ENCODE measurements at regions not wholly inside any gene's neighbourhood (a gene's known extent, or its start where the extent isn't known, plus 50 kb on each side); places are given as distances from the start of the nearest gene placed in this dataset.
"Not testable (repeated sequence)": the region's sequence is repeated elsewhere in the genome, so short reads cannot be mapped to it uniquely, and the experiment has no call there.

GRCh38 chr15:36160351-36160750 is 419.1 kb upstream of the CDIN1 start:
- no peak for TF ChIP-seq CTCF (IDR thresholded peaks at IDR 0.05; ENCODE audit: extremely low read depth, missing control alignments)
- no peak for DNase-seq (ENCODE audit: low spot score)

- DNase-seq (ENCODE audit: low spot score) = no peak
- no peak for TF ChIP-seq CTCF (IDR thresholded peaks at IDR 0.05; ENCODE audit: extremely low read depth, missing control alignments)
Observed at GRCh38 chr15:36161108-36161507, 418.3 kb upstream of the CDIN1 start.

- TF ChIP-seq CTCF (IDR thresholded peaks at IDR 0.05; ENCODE audit: extremely low read depth, missing control alignments) = no peak
- no peak for DNase-seq (ENCODE audit: low spot score)
Observed at GRCh38 chr15:36161771-36162212, 417.6 kb upstream of the CDIN1 start.

- not testable (repeated sequence) for DNase-seq (ENCODE audit: low spot score)
Observed at GRCh38 chr15:36163983-36164382, 415.4 kb upstream of the CDIN1 start.

- TF ChIP-seq CTCF (IDR thresholded peaks at IDR 0.05; ENCODE audit: extremely low read depth, missing control alignments) = no peak
- no peak for DNase-seq (ENCODE audit: low spot score)
Observed at GRCh38 chr15:36172955-36173354, 406.5 kb upstream of the CDIN1 start.

- no peak for DNase-seq (ENCODE audit: low spot score)
- no peak for TF ChIP-seq CTCF (IDR thresholded peaks at IDR 0.05; ENCODE audit: extremely low read depth, missing control alignments)
Observed at GRCh38 chr15:36175186-36175740, 404.2 kb upstream of the CDIN1 start.

GRCh38 chr15:36175741-36176291 is 403.6 kb upstream of the CDIN1 start:
- TF ChIP-seq CTCF (IDR thresholded peaks at IDR 0.05; ENCODE audit: extremely low read depth, missing control alignments) = no peak

More at GRCh38 chr15:36175741-36176291, 403.6 kb upstream of the CDIN1 start:
- no peak for DNase-seq (ENCODE audit: low spot score)

All from GM20000 (cell line).